ENCODE measurements at regions not wholly inside any gene's neighbourhood (a gene's known extent, or its start where the extent isn't known, plus 50 kb on each side); places are given as distances from the start of the nearest gene placed in this dataset.

GRCh38 chr11:91209306-91209705 is 986.5 kb upstream of the CHORDC1 start:
- no peak for DNase-seq

- DNase-seq = no peak
Measured at GRCh38 chr11:91199866-91200265, 977.0 kb upstream of the CHORDC1 start.

GRCh38 chr11:91194546-91194945 is 971.7 kb upstream of the CHORDC1 start:
- no peak for DNase-seq

- no peak for DNase-seq
Measured at GRCh38 chr11:91188484-91188883, 965.6 kb upstream of the CHORDC1 start.

GRCh38 chr11:91187314-91187713 is 964.5 kb upstream of the CHORDC1 start:
- DNase-seq = no peak

GRCh38 chr11:91178366-91178765 is 955.5 kb upstream of the CHORDC1 start:
- no peak for DNase-seq

GRCh38 chr11:91174734-91175133 is 951.9 kb upstream of the CHORDC1 start:
- DNase-seq = no peak

GRCh38 chr11:91174193-91174592 is 951.3 kb upstream of the CHORDC1 start:
- DNase-seq = no peak

- DNase-seq = no peak
Measured at GRCh38 chr11:91173701-91174100, 950.9 kb upstream of the CHORDC1 start.

- DNase-seq = no peak
Measured at GRCh38 chr11:91170711-91171110, 947.9 kb upstream of the CHORDC1 start.

GRCh38 chr11:91164452-91164822 is 941.6 kb upstream of the CHORDC1 start:
- peak; percentile 23 for DNase-seq

- no peak for DNase-seq
Measured at GRCh38 chr11:91163619-91164451, 941.0 kb upstream of the CHORDC1 start.

GRCh38 chr11:91160661-91161060 is 937.8 kb upstream of the CHORDC1 start:
- DNase-seq = no peak

- no peak for DNase-seq
Measured at GRCh38 chr11:91158891-91159537, 936.2 kb upstream of the CHORDC1 start.

GRCh38 chr11:91158297-91158696 is 935.4 kb upstream of the CHORDC1 start:
- DNase-seq = no peak

GRCh38 chr11:91156041-91156440 is 933.2 kb upstream of the CHORDC1 start:
- DNase-seq = no peak

GRCh38 chr11:91147885-91148284 is 925.0 kb upstream of the CHORDC1 start:
- no peak for DNase-seq

GRCh38 chr11:91141655-91142054 is 918.8 kb upstream of the CHORDC1 start:
- DNase-seq = no peak

- DNase-seq = peak; percentile 27
Measured at GRCh38 chr11:91136631-91137030, 913.8 kb upstream of the CHORDC1 start.

GRCh38 chr11:91133361-91133760 is 910.5 kb upstream of the CHORDC1 start:
- no peak for DNase-seq

- no peak for DNase-seq
Measured at GRCh38 chr11:91129596-91129995, 906.7 kb upstream of the CHORDC1 start.

GRCh38 chr11:91124363-91124762 is 901.5 kb upstream of the CHORDC1 start:
- DNase-seq = no peak

GRCh38 chr11:91115116-91115515 is 892.3 kb upstream of the CHORDC1 start:
- no peak for DNase-seq

GRCh38 chr11:91104237-91104636 is 881.4 kb upstream of the CHORDC1 start:
- DNase-seq = no peak

GRCh38 chr11:91100427-91100826 is 877.6 kb upstream of the CHORDC1 start:
- no peak for DNase-seq
